GM21360 (cell line): ENCODE measurements at regions not wholly inside any gene's neighbourhood (a gene's known extent, or its start where the extent isn't known, plus 50 kb on each side); places are given as distances from the start of the nearest gene placed in this dataset.
A peak's percentile ranks its signal among the peaks of the same experiment; 100 is the strongest.

ENCODE experiments used
- ATAC-seq: cut with Tn5 transposase; IDR thresholded peaks from one replicate; pipeline ENCODE4 v1.9.1; 2021; ENCODE audit warnings: mild to moderate bottlenecking, moderate library complexity; ENCODE audit not compliant: unreplicated experiment

GRCh38 chr6:145318952-145319351, 416.4 kb downstream of the EPM2A start:
- ATAC-seq: no peak

- no peak for ATAC-seq
Measured at GRCh38 chr6:145319605-145320004, 415.7 kb downstream of the EPM2A start.

- no peak for ATAC-seq
Measured at GRCh38 chr6:145323646-145324045, 411.7 kb downstream of the EPM2A start.

- ATAC-seq: no peak
Measured at GRCh38 chr6:145327586-145327985, 407.7 kb downstream of the EPM2A start.

- no peak for ATAC-seq
Measured at GRCh38 chr6:145329257-145329656, 406.1 kb downstream of the EPM2A start.

GRCh38 chr6:145331066-145331465, 404.3 kb downstream of the EPM2A start:
- no peak for ATAC-seq

GRCh38 chr6:145332011-145332410, 403.3 kb downstream of the EPM2A start:
- no peak for ATAC-seq

GRCh38 chr6:145336119-145336518, 399.2 kb downstream of the EPM2A start:
- no peak for ATAC-seq

GRCh38 chr6:145339089-145339488, 396.2 kb downstream of the EPM2A start:
- ATAC-seq: no peak

- no peak for ATAC-seq
Measured at GRCh38 chr6:145340256-145340655, 395.1 kb downstream of the EPM2A start.

GRCh38 chr6:145345094-145345493, 390.2 kb downstream of the EPM2A start:
- ATAC-seq: no peak

GRCh38 chr6:145347216-145347615, 388.1 kb downstream of the EPM2A start:
- no peak for ATAC-seq

- ATAC-seq: peak; percentile 78
Measured at GRCh38 chr6:145349950-145350510, 385.3 kb downstream of the EPM2A start.

GRCh38 chr6:145350928-145351327, 384.4 kb downstream of the EPM2A start:
- no peak for ATAC-seq

GRCh38 chr6:145352382-145353080, 382.8 kb downstream of the EPM2A start:
- no peak for ATAC-seq

- ATAC-seq: no peak
Measured at GRCh38 chr6:145360865-145361264, 374.5 kb downstream of the EPM2A start.

- ATAC-seq: no peak
Measured at GRCh38 chr6:145367149-145367548, 368.2 kb downstream of the EPM2A start.

- ATAC-seq: no peak
Measured at GRCh38 chr6:145368075-145368474, 367.2 kb downstream of the EPM2A start.

GRCh38 chr6:145370559-145370958, 364.8 kb downstream of the EPM2A start:
- ATAC-seq: no peak

GRCh38 chr6:145372671-145373151, 362.6 kb downstream of the EPM2A start:
- peak; percentile 97 for ATAC-seq

GRCh38 chr6:145373826-145374225, 361.5 kb downstream of the EPM2A start:
- ATAC-seq: no peak

- no peak for ATAC-seq
Measured at GRCh38 chr6:145374570-145374969, 360.8 kb downstream of the EPM2A start.

- no peak for ATAC-seq
Measured at GRCh38 chr6:145375502-145375901, 359.8 kb downstream of the EPM2A start.
